PFSK-1 (cell line): ENCODE measurements at regions not wholly inside any gene's neighbourhood (a gene's known extent, or its start where the extent isn't known, plus 50 kb on each side); places are given as distances from the start of the nearest gene placed in this dataset.

Experiments used
- FOXP2 ChIP-seq: optimal IDR thresholded peaks from 2 replicates; pipeline ENCODE3; 2011; ENCODE audit warnings: borderline replicate concordance, control low read depth, inconsistent platforms; ENCODE audit not compliant: insufficient read depth; ENCODE audit errors: extremely low read length, extremely low read depth
- POLR2AphosphoS5 ChIP-seq: IDR thresholded peaks from 2 replicates; pipeline ENCODE4 v1.6.1; 2012; ENCODE audit warnings: low read depth, mild to moderate bottlenecking, control low read depth, low read length, moderate library complexity
- SIN3A ChIP-seq: IDR thresholded peaks from 2 replicates; pipeline ENCODE4 v1.6.1; 2012; ENCODE audit warnings: mild to moderate bottlenecking, low read length, moderate library complexity, borderline replicate concordance; ENCODE audit not compliant: insufficient read depth
- TAF1 ChIP-seq: IDR thresholded peaks from 2 replicates; pipeline ENCODE4 v1.6.1; 2012; ENCODE audit warnings: low read length, control low read depth, borderline replicate concordance; ENCODE audit not compliant: insufficient read depth
- TF ChIP-seq, protein P1 (sequence below), 2 experiments: IDR thresholded peaks; 2 replicates each; pipeline versions ENCODE4 v1.6.1 to v1.8.0; 2011 to 2012; ENCODE audit warnings: low read depth in 2 of 2, low read length in 2 of 2, control low read depth in 1 of 2, inconsistent platforms in 1 of 2, mild to moderate bottlenecking in 1 of 2, moderate library complexity in 1 of 2; ENCODE audit not compliant: insufficient read depth in 1 of 2

- TF ChIP-seq SIN3A (no peak), POLR2AphosphoS5 (no peak), FOXP2 (no peak), TAF1 (no peak)
- TF ChIP-seq, protein P1, sequence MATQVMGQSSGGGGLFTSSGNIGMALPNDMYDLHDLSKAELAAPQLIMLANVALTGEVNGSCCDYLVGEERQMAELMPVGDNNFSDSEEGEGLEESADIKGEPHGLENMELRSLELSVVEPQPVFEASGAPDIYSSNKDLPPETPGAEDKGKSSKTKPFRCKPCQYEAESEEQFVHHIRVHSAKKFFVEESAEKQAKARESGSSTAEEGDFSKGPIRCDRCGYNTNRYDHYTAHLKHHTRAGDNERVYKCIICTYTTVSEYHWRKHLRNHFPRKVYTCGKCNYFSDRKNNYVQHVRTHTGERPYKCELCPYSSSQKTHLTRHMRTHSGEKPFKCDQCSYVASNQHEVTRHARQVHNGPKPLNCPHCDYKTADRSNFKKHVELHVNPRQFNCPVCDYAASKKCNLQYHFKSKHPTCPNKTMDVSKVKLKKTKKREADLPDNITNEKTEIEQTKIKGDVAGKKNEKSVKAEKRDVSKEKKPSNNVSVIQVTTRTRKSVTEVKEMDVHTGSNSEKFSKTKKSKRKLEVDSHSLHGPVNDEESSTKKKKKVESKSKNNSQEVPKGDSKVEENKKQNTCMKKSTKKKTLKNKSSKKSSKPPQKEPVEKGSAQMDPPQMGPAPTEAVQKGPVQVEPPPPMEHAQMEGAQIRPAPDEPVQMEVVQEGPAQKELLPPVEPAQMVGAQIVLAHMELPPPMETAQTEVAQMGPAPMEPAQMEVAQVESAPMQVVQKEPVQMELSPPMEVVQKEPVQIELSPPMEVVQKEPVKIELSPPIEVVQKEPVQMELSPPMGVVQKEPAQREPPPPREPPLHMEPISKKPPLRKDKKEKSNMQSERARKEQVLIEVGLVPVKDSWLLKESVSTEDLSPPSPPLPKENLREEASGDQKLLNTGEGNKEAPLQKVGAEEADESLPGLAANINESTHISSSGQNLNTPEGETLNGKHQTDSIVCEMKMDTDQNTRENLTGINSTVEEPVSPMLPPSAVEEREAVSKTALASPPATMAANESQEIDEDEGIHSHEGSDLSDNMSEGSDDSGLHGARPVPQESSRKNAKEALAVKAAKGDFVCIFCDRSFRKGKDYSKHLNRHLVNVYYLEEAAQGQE (IDR thresholded peaks at IDR 0.05; ENCODE audit: insufficient read depth in 1 of 2, low read depth in 2 of 2, low read length in 2 of 2): no peak
Observed at GRCh38 chr1:95636897-95637296, 402.9 kb downstream of the RWDD3 start.

GRCh38 chr1:95640746-95641145 is 406.7 kb downstream of the RWDD3 start:
- no peak for TF ChIP-seq FOXP2
- TF ChIP-seq POLR2AphosphoS5: no peak
- no peak for TF ChIP-seq SIN3A
- TF ChIP-seq, protein P1 (IDR thresholded peaks at IDR 0.05; ENCODE audit: insufficient read depth in 1 of 2, low read depth in 2 of 2, low read length in 2 of 2): no peak
- TF ChIP-seq TAF1: no peak

- TF ChIP-seq POLR2AphosphoS5 (no peak), SIN3A (no peak), FOXP2 (no peak), TAF1 (no peak)
- TF ChIP-seq, protein P1 (IDR thresholded peaks at IDR 0.05; ENCODE audit: insufficient read depth in 1 of 2, low read depth in 2 of 2, low read length in 2 of 2): no peak
Observed at GRCh38 chr1:95641386-95641785, 407.4 kb downstream of the RWDD3 start.

GRCh38 chr1:95642035-95642434 is 408.0 kb downstream of the RWDD3 start:
- TF ChIP-seq SIN3A (no peak), POLR2AphosphoS5 (no peak), TAF1 (no peak), FOXP2 (no peak)
- TF ChIP-seq, protein P1 (IDR thresholded peaks at IDR 0.05; ENCODE audit: insufficient read depth in 1 of 2, low read depth in 2 of 2, low read length in 2 of 2): no peak

DNA sequence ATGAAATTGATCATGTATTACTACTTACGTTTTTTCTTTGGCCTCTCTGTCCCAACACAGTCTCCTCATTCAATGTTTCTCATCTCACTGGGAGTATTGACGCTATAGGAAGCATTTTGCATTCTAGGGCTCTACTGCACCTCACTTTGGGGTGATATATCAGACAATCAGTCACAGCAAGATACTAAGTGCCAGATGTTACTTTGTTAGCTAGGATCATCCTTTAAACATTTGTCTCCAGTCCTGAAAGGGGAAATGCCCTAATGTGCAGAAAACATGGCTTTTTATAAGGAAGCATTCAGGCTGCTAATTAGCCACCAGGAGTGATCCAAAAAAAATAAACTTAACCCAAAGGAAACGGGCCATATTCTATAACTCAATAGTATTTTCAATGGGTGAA is 409.1 kb downstream of the RWDD3 start:
- TF ChIP-seq SIN3A (no peak), TAF1 (no peak), FOXP2 (no peak), POLR2AphosphoS5 (no peak)
- TF ChIP-seq, protein P1 (IDR thresholded peaks at IDR 0.05; ENCODE audit: insufficient read depth in 1 of 2, low read depth in 2 of 2, low read length in 2 of 2): no peak
